ENCODE measurements at regions not wholly inside any gene's neighbourhood (a gene's known extent, or its start where the extent isn't known, plus 50 kb on each side); places are given as distances from the start of the nearest gene placed in this dataset.

DNA sequence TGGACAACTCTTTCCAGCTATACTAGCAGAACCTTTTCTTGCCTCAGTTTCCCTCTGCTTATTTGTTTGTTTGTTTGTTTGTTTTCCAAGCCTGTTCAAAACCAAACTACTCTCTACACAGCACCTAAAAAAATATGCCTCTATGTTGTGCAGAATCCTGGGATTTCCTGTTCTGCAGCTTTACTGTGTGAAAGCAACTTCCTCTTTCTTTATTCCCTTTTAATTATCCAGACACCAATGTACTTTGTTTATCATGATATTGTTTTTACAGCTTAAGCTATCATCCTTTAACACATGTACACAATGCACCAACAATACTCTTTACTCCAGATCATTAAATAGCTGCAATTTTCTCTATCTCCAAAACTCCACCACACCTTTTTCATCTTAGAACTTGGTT is 259.5 kb downstream of the EPHA4 start:
- TF ChIP-seq EZH2 (IDR thresholded peaks at IDR 0.05; ENCODE audit: borderline replicate concordance, low read depth, low read length) (no peak), ZNF121 (CRISPR knock-in tag; conservative IDR thresholded peaks at IDR 0.05) (no peak), MXI1 (IDR thresholded peaks at IDR 0.05; ENCODE audit: low read depth, low read length) (no peak), KLF10 (CRISPR knock-in tag; IDR thresholded peaks at IDR 0.05) (no peak), ZC3H4 (CRISPR knock-in tag; IDR thresholded peaks at IDR 0.05; ENCODE audit: borderline replicate concordance) (no peak), ZSCAN29 (IDR thresholded peaks at IDR 0.05) (no peak), POLR2AphosphoS5 (IDR thresholded peaks at IDR 0.05; ENCODE audit: control insufficient read depth, insufficient read depth, low read depth, low read length) (no peak), KLF16 (IDR thresholded peaks at IDR 0.05) (no peak), EP300 (IDR thresholded peaks at IDR 0.05; ENCODE audit: low read length) (no peak), RBM39 (optimal IDR thresholded peaks at IDR 0.05; ENCODE audit: low read depth, low read length) (no peak)
- TF ChIP-seq, protein P1, sequence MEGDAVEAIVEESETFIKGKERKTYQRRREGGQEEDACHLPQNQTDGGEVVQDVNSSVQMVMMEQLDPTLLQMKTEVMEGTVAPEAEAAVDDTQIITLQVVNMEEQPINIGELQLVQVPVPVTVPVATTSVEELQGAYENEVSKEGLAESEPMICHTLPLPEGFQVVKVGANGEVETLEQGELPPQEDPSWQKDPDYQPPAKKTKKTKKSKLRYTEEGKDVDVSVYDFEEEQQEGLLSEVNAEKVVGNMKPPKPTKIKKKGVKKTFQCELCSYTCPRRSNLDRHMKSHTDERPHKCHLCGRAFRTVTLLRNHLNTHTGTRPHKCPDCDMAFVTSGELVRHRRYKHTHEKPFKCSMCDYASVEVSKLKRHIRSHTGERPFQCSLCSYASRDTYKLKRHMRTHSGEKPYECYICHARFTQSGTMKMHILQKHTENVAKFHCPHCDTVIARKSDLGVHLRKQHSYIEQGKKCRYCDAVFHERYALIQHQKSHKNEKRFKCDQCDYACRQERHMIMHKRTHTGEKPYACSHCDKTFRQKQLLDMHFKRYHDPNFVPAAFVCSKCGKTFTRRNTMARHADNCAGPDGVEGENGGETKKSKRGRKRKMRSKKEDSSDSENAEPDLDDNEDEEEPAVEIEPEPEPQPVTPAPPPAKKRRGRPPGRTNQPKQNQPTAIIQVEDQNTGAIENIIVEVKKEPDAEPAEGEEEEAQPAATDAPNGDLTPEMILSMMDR (IDR thresholded peaks at IDR 0.05 in 2 of 3, conservative IDR thresholded peaks at IDR 0.05 in 1 of 3; ENCODE audit: insufficient read depth in 2 of 3, low read depth in 1 of 3, low read length in 3 of 3) = no peak
- TF ChIP-seq, protein P2, sequence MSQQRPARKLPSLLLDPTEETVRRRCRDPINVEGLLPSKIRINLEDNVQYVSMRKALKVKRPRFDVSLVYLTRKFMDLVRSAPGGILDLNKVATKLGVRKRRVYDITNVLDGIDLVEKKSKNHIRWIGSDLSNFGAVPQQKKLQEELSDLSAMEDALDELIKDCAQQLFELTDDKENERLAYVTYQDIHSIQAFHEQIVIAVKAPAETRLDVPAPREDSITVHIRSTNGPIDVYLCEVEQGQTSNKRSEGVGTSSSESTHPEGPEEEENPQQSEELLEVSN (IDR thresholded peaks at IDR 0.05; ENCODE audit: borderline replicate concordance in 1 of 2, extremely low read depth in 1 of 2, insufficient read depth in 1 of 2, insufficient read length in 1 of 2, low read depth in 1 of 2, low read length in 1 of 2, poor library complexity in 1 of 2, severe bottlenecking in 1 of 2) = no peak

Data from K562 (cell line).